Activated CD8-positive, alpha-beta memory T cell treated with anti-CD3 and anti-CD28 coated beads, Interleukin-2, amount 50 U/mL, for 1 hour (primary cell): ENCODE measurements at regions not wholly inside any gene's neighbourhood (a gene's known extent, or its start where the extent isn't known, plus 50 kb on each side); places are given as distances from the start of the nearest gene placed in this dataset.

Experiments
- DNase-seq: peaks from one replicate; pipeline ENCODE4 v3.0.0-alpha.2; 2020; ENCODE audit errors: extremely low read depth

- no peak for DNase-seq
Observed at GRCh38 chr7:131899271-131900030, 343.0 kb upstream of the PODXL start.

DNA sequence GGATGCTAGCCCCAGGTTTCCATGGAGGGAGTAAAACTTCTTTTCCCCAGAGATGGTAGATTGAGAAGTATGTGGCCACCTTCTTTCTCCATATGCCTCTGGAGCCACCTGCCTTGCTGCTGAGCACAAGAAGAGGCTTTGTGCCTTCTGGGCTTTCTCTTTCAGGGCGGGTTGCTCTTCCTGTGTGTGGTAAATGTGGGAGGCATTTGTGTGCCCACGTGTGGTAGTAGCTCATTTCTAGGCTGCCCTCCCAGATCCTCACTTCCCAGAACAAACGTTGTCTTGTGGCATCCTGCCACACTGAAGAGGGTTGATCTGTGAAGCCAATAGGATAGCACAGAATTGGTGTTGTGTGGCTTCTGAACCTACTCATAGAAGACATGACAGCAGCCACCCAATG, 342.0 kb upstream of the PODXL start:
- DNase-seq: no peak

DNA sequence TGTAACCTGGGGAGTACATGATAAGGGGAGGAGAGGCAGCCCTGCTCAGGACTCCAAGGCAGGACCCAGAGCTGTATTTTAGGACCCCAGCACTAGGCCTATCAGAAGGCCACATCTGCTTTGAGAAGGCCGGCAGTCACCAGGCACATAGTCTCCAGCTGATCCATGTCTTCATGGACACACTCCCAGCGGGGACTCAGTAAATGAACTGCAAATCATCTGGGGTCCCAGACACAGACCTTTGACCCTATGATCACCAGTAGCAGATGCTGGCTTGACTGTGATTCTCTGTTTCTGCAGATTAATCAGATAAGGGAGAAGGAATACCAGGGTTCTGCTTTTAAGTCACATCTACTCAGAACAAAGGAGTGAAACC, 341.4 kb upstream of the PODXL start:
- DNase-seq: no peak

- no peak for DNase-seq
Observed at GRCh38 chr7:131897016-131897789, 340.8 kb upstream of the PODXL start.

DNA sequence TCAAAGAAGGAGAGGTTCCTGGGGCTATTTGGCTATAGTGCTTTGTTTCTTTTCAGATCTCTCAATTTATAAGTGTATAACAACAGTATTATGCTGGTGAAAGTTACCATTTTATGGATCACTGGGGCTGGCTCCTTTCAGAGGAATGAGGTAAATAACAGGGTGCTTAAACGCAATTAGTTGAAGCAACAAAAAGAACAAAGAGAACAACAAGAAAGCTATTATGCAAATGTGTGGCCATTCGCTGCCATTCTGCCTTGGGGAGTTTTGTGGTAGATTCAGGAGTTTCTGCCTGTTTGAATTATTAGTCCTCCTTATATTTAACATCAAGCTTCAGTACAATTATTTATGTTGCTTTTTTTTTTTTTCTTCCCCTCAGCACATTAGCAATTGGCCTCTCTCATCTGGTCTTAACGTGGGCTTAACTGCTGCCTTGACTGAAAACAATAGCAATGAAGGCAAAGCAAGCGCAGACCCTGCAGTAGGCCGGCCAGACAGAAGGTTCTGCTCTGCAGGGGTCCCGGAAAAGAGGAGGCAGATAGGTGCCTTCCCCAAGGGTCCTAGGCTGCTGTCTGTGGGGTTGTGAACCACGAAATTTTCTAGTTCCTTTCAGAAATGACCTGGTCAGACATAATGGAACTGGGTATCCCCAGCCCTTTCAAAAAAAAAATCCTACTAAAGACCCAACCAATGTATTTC, 339.9 kb upstream of the PODXL start:
- DNase-seq: no peak

GRCh38 chr7:131895541-131896164, 339.2 kb upstream of the PODXL start:
- DNase-seq: no peak

GRCh38 chr7:131893631-131894340, 337.4 kb upstream of the PODXL start:
- no peak for DNase-seq

GRCh38 chr7:131890176-131890575, 333.7 kb upstream of the PODXL start:
- no peak for DNase-seq

DNA sequence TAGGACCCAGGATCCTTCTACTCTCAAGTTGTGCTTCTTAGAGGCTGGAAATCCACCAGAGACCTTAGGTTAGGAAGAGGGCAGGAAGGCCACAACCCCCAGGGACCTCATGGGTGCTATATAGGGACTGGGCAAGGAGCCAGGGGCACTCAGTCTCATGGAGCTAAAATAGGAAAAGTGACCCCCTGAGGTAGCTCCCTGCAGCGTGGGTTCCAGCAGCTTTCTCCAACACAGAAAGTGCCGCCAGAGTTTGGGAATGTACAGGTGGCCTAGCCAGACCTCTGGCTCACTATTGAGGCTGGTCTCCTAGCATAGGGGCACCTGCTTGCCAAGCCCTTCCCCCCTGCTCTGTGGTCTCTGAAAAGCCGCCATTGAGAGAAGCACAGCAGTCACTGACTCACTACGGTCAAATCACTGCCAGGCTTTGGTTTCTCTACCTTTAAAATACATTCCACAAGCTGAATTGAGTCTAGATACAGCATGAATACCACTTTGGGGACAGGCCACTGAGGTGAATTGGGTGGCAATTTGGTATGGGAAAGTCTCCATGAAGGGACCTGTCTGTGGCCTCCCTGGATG, 333.2 kb upstream of the PODXL start:
- DNase-seq: no peak

- DNase-seq: no peak
Observed at GRCh38 chr7:131883769-131884168, 327.3 kb upstream of the PODXL start.

DNA sequence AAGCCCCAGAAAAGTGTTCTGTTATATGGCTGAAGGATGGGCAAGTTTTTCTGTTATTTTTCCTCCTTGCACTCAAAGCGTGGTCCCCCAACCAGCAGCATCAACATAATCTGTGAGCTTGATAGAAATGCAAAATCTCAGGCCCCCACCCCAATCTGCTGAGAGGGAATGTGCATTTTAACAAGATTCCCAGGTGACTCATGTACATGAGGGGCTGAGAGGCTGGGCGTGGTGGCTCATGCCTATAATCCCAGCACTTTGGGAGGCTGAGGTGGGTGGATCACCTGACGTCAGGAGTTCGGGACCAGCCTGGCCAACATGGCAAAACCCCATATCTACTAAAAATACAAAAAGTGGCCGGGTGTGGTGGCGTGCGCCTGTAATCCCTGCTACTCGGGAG, 326.8 kb upstream of the PODXL start:
- DNase-seq: no peak

DNA sequence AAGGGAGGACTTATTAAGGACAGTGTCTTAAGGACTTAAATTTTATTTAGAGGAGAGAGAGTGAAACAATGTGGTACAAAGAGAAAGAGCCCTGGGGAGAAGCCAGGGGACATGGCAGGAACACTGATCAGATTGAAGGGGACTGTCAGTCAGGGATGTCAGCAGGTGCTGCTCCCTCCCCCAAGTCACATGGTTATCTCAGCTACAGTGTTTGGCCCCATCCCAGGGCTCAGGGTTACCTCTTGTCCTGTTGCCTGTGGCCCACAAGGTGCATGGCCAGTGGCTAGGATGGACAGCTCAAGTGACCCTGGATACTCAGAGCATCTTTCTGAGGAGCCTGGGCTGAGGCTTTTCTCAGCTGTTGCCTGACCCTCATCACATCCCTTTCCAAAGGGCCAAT, 325.9 kb upstream of the PODXL start:
- no peak for DNase-seq

DNA sequence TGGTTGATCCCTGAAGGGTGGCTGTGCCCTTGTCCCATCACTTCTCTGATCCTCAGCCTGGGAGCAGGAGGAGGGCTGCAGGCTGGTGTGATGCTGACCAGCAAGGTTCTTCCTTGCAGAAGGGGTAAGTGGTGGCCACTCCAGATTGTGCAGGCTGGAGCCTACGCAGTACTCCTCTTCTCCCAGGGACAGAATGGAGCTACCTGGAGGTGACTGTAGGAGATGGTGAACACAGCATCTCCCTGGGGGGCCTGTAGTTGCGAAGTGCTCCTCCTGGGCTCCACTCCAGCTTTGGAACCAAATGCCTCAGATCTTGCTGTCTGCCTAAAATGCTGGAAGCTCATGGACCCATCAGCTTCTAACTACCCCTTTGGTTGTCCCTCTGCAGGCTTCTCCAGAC, 323.6 kb upstream of the PODXL start:
- no peak for DNase-seq

- no peak for DNase-seq
Observed at GRCh38 chr7:131879424-131879823, 323.0 kb upstream of the PODXL start.

DNA sequence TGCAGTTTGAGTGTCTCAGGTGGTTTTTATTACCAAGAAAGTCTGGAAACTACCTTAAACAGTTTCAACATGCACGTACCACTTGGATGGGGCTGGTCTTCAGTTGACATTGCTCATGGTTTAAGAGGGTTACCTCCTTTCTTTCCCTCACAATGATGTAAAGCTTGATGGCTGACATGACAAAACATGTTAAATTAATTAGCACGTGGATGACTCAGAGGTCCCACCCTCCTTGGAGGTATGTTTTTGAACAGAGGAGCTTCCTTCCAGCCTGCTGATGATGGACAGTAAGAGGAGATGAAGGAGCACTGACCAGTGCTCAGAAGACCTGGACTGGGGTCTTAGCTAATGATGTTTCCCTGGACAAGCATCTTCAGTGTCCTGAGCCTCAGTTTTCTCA, 322.3 kb upstream of the PODXL start:
- no peak for DNase-seq

DNA sequence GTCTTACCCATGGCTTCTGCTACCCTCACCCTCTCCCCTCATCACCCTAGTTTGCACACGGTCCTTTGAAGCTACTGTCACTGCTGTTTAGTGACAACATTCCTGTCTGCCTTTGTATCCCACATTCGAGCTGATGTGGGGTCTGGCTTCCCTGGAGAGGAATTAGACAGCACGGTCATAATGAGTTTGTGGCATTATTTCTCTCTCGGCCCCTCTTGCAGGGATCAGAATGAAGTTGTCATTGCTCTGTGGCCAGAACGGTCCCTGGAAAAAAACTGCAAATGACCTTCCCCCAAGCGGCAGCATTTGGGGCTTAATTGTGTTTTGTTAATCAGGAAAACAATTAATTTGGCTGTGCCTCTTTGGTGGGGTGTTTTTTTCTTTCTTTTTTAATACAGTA, 317.2 kb upstream of the PODXL start:
- DNase-seq: no peak

DNA sequence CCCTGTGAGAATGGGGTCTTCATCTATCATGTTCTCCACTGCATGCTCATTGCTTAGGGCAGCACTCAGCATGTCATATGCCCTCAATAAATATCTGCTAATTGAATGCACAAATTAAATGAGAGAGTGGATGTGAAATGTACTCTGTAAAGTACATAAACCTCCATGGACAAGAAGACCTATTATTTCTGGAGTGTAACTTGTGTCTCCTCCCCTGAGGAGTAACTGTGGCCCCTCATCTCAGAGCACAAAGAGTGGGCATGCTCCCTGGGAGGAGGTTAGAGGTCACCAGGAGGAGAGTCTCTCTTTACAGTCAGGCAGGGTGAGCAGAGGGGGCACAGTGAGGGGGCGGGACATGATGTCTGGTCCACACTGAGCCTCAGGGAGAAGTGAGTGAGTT, 313.6 kb upstream of the PODXL start:
- no peak for DNase-seq

DNA sequence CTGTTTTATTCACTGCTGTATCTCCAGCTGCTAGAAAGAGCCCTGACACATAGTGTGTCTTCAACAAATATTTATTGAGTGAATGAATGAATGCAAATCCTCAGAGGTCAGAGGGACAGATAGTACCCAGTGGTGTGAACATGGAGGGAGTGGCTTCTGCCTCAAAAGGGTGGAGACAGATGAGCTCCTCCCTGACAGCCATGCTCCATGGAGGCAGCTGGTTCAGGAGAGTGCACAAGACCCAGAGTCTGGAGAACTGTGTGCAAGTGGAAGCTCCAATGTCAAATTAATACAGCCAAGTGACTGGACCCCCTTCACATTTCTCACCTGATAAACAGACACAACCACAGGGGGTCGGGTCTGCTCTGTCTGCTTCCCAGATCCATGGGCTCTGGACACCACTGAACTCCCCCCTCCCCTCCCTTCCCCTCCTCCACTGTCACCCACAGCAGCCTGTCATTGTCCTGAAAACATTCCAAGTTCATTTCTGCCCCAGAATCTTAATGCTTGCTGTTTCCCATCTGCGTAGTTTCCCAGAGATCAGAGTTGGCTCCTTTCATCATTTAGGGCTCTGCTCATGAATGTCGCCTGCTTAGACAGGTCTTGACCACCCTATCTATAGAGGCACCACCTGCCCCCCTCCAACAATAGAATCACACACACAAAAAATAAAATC, 312.9 kb upstream of the PODXL start:
- no peak for DNase-seq

- no peak for DNase-seq
Observed at GRCh38 chr7:131867461-131867860, 311.0 kb upstream of the PODXL start.

- no peak for DNase-seq
Observed at GRCh38 chr7:131865911-131866310, 309.5 kb upstream of the PODXL start.
